Colonic mucosa (tissue), 4 donors: ENCODE measurements at regions not wholly inside any gene's neighbourhood (a gene's known extent, or its start where the extent isn't known, plus 50 kb on each side); places are given as distances from the start of the nearest gene placed in this dataset.

Source experiments
- DNase-seq: peaks from one replicate; pipeline ENCODE4 v3.0.0-alpha.2; 2020
- H3K27ac ChIP-seq: fragments of 200-600 bp; one replicate; pipeline ENCODE4 v1.8.0; 2021
- H3K27me3 ChIP-seq: fragments of 200-600 bp; one replicate; pipeline ENCODE4 v1.8.0; 2021
- H3K36me3 ChIP-seq: fragments of 200-600 bp; one replicate; pipeline ENCODE4 v1.8.0; 2021
- H3K4me1 ChIP-seq: fragments of 200-600 bp; one replicate; pipeline ENCODE4 v1.8.0; 2021; ENCODE audit warnings: mild to moderate bottlenecking
- H3K4me3 ChIP-seq: fragments of 200-600 bp; one replicate; pipeline ENCODE4 v1.8.0; 2021
- H3K9ac ChIP-seq, 2 donors: one replicate each; pipeline ENCODE4 v1.7.0; 2013; ENCODE audit warnings: control low read depth in 2 of 2, low read depth in 2 of 2, low read length in 2 of 2
- H3K9me3 ChIP-seq: fragments of 200-600 bp; one replicate; pipeline ENCODE4 v1.8.0; 2021
- intact Hi-C: fragments of 100-400 bp; cut with DNase I; formaldehyde crosslinking; loops from one replicate; pipeline ENCODE4 v1.14.1; 2022
- TF ChIP-seq, protein P1 (sequence below): fragments of 200-600 bp; IDR thresholded peaks from one replicate; pipeline ENCODE4 v1.8.0; 2022; ENCODE audit warnings: antibody characterized with exemption, mild to moderate bottlenecking
- donor health status: healthy.
- donor health status: DM: no; HTN: no; CAD: no.
- donor health status: DM: no; HTN: no; CAD: no.

DNA sequence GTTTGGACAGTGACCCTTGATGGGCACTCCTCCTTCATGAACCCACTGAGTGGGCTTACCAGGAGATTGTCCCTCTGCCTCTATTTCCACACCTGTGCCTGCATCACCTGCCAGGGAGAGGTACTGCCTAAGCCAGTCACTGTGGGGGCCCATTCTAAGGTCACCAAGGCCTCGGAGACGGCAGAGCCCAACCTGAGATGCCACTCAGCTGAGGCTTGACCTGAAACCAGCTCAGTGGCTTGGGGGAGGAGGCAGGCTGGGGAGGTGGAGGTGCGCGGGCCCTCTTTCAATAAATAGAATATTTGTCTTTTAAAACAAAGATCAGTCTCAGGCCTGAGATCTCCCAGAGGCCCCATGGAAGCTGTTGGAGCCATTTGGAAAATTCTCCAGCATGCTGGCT is 84.5 kb downstream of the DHCR7 start:
- DNase-seq, result no peak
- Histone ChIP-seq H3K27me3 (no peaks in the 10 kb centered on the region), H3K36me3 (no peaks in the 10 kb centered on the region), H3K9ac (no peak overlapping the region), H3K27ac (no peak overlapping the region), H3K9me3 (no peaks in the 10 kb centered on the region), H3K4me1 (no peaks in the 10 kb centered on the region), H3K4me3 (no peak overlapping the region)
- intact Hi-C loops, result no loop called here
- TF ChIP-seq, protein P1, sequence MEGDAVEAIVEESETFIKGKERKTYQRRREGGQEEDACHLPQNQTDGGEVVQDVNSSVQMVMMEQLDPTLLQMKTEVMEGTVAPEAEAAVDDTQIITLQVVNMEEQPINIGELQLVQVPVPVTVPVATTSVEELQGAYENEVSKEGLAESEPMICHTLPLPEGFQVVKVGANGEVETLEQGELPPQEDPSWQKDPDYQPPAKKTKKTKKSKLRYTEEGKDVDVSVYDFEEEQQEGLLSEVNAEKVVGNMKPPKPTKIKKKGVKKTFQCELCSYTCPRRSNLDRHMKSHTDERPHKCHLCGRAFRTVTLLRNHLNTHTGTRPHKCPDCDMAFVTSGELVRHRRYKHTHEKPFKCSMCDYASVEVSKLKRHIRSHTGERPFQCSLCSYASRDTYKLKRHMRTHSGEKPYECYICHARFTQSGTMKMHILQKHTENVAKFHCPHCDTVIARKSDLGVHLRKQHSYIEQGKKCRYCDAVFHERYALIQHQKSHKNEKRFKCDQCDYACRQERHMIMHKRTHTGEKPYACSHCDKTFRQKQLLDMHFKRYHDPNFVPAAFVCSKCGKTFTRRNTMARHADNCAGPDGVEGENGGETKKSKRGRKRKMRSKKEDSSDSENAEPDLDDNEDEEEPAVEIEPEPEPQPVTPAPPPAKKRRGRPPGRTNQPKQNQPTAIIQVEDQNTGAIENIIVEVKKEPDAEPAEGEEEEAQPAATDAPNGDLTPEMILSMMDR, result no peak

DNA sequence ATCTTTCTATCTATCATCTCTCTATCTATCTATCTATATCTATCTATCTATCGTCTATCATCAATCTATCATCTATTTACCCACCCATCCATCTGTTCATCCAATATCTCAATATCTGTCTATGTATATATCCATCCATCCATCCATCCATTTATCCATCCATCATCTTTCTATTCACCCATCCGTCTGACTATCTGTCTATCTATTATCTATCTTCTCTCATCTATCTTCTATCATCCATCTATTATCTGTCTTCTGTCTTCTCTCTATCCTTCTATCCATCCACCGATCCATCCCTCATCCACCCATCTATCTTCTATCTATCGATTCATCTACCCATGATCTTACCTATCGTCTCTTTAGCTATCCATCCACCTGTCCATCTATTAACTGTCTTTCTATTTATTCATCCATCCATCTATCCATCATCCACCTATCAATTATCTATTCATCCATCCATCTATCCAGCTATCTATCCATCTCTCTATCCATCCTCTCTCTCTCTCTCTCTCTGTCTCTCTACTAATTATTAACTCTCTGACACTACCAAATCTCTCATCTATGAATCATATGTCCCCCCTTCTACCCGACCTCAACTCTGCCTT is 89.1 kb downstream of the DHCR7 start:
- H3K27ac ChIP-seq, result no peak overlapping the region
- no peaks in the 10 kb centered on the region for H3K27me3 ChIP-seq
- H3K36me3 ChIP-seq, result no peaks in the 10 kb centered on the region
- intact Hi-C loops, result no loop called here
- H3K9ac ChIP-seq, result no peak overlapping the region
- no peak for DNase-seq
- H3K4me3 ChIP-seq, result no peak overlapping the region
- TF ChIP-seq, protein P1, result no peak
- no peaks in the 10 kb centered on the region for H3K9me3 ChIP-seq
- H3K4me1 ChIP-seq, result no peaks in the 10 kb centered on the region

DNA sequence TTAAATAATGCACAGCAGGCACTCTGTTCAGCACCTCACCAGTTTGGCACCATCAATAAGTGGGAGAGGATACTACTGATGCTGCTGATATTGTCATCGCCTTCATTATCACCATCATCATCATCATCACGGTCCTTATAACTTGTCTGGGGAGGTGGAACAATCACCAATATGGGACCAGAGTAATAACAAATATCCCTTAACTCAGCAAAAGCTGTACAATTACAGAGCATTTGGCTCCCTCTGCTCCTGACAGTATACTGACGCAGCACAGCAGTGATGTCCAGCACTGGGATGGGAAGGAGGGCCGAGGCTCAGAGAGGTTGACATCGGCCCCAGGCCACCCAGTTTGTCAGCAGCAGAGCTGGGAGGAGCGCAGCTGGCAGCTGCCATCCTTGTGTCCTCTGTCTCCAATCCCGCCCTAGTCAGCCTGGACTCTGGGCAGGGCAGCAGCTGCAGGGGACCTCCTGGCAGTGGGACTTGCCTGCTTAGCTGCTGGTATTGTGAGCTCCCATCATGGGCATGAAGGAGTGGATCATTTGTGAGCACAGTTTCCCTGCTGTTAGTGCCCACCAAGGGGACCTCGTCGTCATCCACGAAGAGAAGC is 90.0 kb downstream of the DHCR7 start:
- no peak for DNase-seq
- no peaks in the 10 kb centered on the region for H3K27me3 ChIP-seq
- TF ChIP-seq, protein P1, result no peak
- H3K27ac ChIP-seq, result no peak overlapping the region
- H3K36me3 ChIP-seq, result no peaks in the 10 kb centered on the region
- H3K4me3 ChIP-seq, result no peak overlapping the region
- no peaks in the 10 kb centered on the region for H3K9me3 ChIP-seq
- intact Hi-C loops, result no loop called here
- no peak overlapping the region for H3K9ac ChIP-seq
- H3K4me1 ChIP-seq, result no peaks in the 10 kb centered on the region

DNA sequence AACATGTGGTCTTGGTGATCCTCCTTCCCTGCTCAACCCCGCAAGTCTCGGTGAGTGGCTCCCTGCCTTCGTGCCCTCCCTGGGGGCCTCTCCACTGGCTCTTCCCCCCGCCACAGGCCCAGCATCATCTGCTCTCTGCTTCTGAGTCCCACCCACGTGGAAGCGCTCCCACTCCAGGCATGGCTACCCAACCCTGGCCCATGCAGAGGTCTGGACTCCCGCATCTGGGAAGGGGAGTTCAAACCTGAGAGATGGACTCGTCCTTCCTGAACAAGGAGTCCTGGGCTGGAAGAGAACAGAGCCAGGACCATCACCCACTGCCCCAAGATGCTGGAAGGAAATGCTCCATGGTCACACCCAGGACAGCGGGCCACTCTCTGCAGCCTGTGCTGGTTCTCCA is 90.8 kb downstream of the DHCR7 start:
- intact Hi-C loops, result no loop called here
- H3K27ac ChIP-seq, result no peak overlapping the region
- no peak overlapping the region for H3K4me3 ChIP-seq
- TF ChIP-seq, protein P1, result no peak
- no peaks in the 10 kb centered on the region for H3K4me1 ChIP-seq
- H3K9me3 ChIP-seq, result no peaks in the 10 kb centered on the region
- no peak overlapping the region for H3K9ac ChIP-seq
- DNase-seq, result no peak
- H3K36me3 ChIP-seq, result no peaks in the 10 kb centered on the region
- H3K27me3 ChIP-seq, result no peaks in the 10 kb centered on the region

DNA sequence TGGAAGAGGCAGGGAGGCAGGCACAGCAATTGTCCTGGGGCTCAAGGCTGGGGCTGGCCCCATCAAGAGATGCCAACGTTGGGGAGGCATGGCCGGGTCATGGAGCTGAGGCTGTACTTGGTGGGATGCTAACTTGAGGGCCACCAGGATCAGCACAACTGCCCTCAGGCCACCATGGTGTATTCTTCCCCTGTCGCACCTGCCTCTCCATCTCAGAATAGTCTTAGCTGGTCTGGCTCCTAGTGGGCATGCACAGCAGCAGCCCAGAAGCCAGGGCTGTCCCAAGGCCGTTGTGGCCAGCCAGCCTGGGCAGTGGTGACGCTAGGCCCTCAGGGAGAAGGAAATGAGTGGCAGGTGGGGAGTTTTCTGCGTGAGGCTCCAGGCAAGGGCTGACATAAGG is 91.3 kb downstream of the DHCR7 start:
- DNase-seq, result no peak
- H3K36me3 ChIP-seq, result no peaks in the 10 kb centered on the region
- H3K27ac ChIP-seq, result no peak overlapping the region
- no peaks in the 10 kb centered on the region for H3K4me1 ChIP-seq
- H3K4me3 ChIP-seq, result no peak overlapping the region
- TF ChIP-seq, protein P1, result no peak
- no peaks in the 10 kb centered on the region for H3K9me3 ChIP-seq
- intact Hi-C loops, result no loop called here
- H3K9ac ChIP-seq, result no peak overlapping the region
- no peaks in the 10 kb centered on the region for H3K27me3 ChIP-seq
